ENCODE measurements at regions not wholly inside any gene's neighbourhood (a gene's known extent, or its start where the extent isn't known, plus 50 kb on each side); places are given as distances from the start of the nearest gene placed in this dataset.

DNA sequence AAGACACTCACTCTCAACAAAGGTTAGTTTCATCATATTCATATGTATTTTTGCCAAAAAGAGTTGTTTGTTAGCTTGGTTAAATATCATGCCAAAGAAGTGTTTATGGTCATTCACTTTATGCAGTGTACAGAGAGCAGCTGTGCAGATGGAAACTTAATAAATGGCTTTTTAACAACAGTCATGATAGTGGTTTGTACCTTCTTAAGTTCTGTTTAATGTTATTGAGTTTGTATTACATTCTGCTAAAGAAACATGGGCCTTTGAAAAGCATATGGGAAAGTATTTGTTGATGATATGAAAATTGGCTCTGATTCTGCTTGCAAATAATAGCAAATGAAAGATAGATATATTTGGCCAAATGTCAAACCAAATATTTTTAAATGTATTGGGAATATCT lies 607.3 kb downstream of the NCAM2 start:
- DNase-seq (ENCODE audit: low read depth, low spot score), result no peak

DNA sequence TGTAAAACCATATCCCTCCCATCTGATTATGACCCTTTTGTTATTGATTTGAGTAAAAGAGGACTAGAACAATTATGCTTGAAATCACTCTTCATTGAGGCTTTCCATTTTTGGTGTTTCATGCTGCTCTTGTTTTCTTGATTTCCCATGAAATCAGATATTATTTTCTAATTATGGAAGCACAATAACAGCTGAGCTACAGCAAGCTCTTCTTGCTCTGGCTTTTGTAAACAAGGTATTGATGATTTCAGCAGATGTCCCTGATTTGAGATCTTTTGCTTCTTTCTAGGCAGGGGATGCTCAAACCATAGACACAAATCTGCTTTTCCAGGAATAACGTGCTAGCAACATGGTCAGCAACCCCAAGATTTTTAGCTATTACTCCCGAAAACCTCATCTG lies 607.8 kb downstream of the NCAM2 start:
- DNase-seq (ENCODE audit: low read depth, low spot score), result no peak
- no peak overlapping the region for H3K4me3 ChIP-seq (ENCODE audit: low read length)

More for the DNA sequence above, 607.3 kb downstream of the NCAM2 start:
- no peak overlapping the region for H3K4me3 ChIP-seq (ENCODE audit: low read length)

DNA sequence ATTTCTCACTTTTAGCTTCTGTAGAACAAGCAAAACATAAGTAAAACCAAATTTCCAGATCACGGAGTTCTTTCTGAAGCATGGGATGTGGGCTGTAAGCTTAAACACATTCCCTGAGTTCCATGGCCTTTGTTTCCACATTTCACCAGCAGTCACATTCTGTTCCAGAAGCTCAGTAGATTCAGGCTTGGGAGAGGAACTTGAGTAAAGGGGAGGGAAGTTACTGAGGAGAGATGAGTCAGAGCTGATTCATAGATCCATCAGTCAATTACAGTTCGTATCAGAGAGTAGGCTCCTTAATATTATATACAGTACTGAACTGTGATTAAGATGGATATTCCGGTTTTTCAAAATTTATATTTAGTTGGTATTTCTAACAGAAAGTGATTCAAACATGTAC lies 614.3 kb downstream of the NCAM2 start:
- DNase-seq (ENCODE audit: low read depth, low spot score), result no peak
- H3K4me3 ChIP-seq (ENCODE audit: low read length), result no peak overlapping the region

DNA sequence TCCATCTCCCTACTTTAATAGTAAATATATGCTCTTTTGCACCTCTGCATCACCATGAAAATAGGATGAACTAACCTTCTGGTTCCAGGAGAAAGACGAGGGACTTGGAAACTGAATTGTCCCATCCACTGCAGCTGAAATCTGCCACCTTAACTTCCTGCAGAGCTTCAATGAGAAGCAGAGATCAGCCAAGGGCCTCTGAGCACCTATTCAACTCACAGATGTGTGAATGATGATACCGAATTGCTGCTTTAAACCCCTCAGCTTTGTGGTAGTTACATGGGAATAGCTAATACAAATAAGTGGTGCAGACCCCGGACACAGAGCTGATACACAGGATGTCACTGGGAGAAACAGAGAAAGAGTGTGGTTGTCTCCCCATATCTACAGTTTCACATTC lies 616.8 kb downstream of the NCAM2 start:
- DNase-seq (ENCODE audit: low read depth, low spot score), result no peak
- no peak overlapping the region for H3K4me3 ChIP-seq (ENCODE audit: low read length)

DNA sequence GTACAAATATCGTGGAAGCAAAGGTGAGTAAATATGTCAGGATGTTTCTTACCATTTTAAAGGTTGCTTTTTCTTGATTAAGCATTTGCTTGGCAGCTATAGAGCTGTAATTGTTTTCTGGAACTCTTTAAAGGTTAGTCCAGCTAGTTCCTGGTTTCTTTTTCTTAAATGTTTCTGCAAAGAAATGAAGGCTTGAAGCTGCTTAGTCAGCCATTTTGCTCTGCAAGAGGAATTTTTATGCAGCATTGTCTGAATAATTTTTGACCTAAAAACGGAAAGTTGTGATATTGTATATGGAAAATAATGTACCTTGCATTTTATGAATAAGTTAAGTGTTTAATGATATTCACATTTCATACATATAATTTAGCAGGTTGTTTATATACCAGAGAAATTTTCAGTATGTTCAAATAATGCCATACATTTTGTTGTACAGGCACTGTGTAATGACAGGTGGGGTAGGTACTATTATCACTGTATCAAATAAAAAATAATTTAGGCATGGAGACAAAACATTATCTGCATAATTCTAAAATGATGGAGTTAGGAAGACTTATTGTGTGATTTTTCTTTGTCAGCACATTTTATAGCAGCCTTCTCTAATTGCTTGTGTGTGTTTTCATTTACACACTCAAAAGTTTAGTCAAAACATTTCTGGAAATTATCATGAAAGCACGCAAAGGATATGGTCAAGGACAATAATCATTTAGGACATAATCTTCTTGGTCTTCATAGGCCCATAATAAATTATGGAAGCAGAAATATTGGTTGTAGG lies 624.4 kb downstream of the NCAM2 start:
- no peak overlapping the region for H3K4me3 ChIP-seq (ENCODE audit: low read length)
- no peak for DNase-seq (ENCODE audit: low read depth, low spot score)

DNA sequence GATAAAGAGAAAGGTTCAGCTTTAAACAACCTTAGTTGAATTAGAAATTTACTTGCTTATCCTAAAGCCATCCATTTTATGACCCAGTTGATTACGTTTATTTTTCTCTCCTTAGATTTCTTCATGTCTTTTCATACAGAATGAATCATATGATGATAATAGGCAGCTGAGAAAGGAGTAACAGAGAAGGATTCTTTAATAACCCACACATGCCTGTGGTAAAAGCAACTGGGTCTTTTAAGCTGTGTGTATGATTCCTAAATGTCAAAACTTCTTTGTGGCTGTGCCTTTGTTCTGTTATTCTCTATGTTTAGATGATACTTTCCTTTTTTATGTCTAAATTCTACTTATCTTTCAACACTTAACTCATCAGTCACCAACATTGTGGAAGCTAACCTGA lies 626.5 kb downstream of the NCAM2 start:
- no peak for DNase-seq (ENCODE audit: low read depth, low spot score)
- H3K4me3 ChIP-seq (ENCODE audit: low read length), result no peak overlapping the region

DNA sequence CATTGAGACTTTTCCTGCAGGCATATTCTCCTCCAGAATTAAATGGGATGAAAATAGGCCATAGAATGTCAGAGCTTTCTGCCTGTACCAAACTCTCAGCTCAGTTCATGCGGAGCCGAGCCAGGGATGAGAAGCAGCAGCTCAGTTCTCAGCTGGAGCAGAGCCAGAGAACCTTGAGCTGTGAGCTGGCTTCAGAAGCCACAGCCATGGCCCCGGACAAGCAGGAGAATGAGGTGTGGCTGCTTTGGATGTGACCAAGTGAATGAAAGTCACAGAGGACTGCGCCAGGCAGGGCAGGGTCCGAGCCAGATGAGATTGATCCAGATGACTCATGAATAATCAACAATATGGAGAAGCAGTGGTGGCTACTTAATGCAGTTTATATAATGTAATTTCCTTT lies 633.8 kb downstream of the NCAM2 start:
- H3K4me3 ChIP-seq (ENCODE audit: low read length), result no peak overlapping the region
- DNase-seq (ENCODE audit: low read depth, low spot score), result no peak

DNA sequence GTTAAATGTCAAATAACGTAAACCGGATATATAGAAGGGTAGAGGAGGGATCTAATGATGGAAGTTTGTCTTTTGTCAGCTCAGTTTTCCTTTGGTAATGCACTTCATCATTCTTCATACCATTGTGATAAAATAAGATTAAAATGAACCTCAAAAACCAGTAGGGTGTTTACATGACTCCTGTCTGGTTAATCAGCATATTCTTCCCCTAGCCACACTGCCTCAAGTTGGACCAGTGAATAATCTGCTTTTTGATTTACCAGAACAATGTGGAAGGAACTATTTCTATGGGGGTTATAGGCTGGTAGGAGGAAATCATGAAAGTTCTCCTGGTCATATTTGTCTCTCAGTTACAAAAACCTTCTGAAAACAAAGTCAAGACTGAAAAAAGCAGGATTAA lies 634.7 kb downstream of the NCAM2 start:
- DNase-seq (ENCODE audit: low read depth, low spot score), result no peak
- no peak overlapping the region for H3K4me3 ChIP-seq (ENCODE audit: low read length)

DNA sequence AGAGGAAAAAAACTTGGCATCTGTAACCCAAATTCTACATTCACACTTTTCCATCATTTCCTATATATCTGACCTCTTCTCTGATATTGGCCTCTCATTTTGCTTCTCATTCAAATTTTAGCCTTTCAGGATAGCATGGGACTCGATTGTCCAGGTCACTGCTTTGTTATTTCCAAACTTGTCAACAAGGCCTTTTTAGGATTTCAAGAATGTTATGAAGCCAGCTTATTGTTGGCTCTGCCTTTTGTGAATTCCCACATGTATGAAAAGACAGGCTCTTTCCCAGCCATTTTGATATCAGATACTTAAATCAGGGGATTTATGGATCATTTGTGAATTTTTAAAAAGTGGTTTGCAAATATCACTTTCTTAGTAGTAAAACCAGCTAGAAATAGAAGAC lies 663.5 kb downstream of the NCAM2 start:
- DNase-seq (ENCODE audit: low read depth, low spot score), result no peak
- no peak overlapping the region for H3K4me3 ChIP-seq (ENCODE audit: low read length)

DNA sequence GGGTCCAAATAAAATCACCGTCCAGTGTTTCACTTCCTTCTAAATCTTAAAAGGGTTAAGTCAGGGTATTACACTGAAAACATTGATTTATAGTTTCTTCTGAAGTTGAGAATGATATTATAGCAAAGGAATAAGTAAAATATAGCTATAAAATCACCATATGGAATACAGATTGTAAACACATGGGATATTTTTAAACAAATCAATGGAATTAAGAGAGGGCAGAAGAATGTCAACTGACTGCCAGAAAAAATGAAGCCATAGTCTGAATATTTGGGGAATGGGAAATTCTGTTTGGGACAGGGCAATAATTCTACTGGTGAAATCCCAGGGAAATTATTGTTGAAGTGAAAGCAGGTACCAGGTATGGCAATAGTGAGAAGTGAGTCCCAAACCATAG lies 664.6 kb downstream of the NCAM2 start:
- no peak overlapping the region for H3K4me3 ChIP-seq (ENCODE audit: low read length)
- no peak for DNase-seq (ENCODE audit: low read depth, low spot score)

DNA sequence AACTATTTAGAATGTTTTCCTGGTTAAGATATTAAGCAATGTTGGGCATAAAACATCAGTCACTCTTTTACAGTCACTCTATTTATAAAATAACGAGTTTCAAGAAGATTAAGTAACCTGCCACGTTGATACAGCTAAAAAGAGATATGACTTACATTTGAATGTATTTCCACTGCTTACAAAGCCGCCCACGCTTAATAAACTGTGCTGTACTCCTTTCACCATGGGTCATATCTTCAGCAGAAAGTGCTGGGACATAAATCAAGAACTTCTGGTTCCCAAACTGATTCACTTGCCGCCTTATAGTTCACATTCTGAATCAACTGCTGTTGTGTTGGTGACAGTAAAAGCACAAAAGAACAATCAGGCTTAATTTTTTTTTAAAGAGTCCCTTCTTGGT lies 666.7 kb downstream of the NCAM2 start:
- no peak for DNase-seq (ENCODE audit: low read depth, low spot score)

DNA sequence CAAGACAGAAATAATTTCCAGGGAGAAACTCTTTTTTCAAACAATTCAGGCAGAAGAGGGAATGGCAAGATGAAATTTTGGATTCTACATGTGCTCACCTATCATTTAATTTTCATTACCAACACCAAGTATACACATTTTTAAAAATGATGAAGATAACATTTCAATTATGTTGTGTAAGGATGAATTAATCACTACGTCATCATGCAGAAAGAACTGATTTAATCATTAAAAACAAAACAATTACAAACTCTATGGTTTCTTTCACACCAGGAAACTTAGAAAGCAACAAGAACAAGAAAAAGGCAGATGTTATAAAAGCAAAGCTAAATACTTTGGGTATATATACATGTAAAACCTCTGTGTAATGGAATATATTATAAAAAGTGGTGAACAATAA lies 668.5 kb downstream of the NCAM2 start:
- H3K4me3 ChIP-seq (ENCODE audit: low read length), result no peak overlapping the region
- DNase-seq (ENCODE audit: low read depth, low spot score), result no peak

More for the DNA sequence above, 666.7 kb downstream of the NCAM2 start:
- no peak overlapping the region for H3K4me3 ChIP-seq (ENCODE audit: low read length)

DNA sequence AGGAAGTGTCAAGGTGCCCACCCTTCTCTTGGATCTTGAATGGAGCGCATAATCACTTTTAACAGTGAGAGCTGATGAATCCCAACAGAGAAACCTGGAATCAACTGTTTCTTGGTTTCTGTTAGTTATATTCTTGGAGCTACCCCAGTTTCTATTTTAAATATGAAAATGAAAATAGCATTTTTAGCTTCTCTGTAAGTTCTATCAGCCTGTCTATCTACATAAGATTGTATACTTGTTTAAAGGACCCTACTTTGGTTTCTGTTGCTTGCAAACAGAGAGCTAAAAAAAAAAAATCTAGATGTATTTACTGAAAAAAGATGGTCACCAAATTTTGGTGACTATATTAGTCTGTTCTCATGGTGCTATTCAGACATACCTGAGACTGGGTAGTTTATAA lies 670.0 kb downstream of the NCAM2 start:
- H3K4me3 ChIP-seq (ENCODE audit: low read length), result no peak overlapping the region
- no peak for DNase-seq (ENCODE audit: low read depth, low spot score)

DNA sequence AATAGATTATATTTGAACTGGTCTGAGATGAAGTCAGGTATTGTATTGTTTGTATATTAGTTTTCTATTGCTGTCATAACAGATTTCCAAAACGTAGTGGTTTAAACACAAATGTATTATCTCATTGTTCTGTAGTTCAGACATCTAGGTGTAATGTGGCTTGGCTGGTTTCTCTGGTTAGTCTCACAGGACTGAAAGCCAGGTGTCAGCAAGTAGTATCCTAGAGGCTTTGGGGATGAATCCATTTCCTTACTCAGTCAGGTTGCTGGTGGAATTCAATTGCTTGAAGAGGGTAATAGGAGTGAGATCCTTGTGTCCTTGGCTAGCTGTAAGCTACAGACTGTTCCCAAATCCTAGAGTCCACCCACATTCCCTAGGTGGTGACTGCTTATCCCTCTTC lies 675.8 kb downstream of the NCAM2 start:
- no peak for DNase-seq (ENCODE audit: low read depth, low spot score)
- no peak overlapping the region for H3K4me3 ChIP-seq (ENCODE audit: low read length)

DNA sequence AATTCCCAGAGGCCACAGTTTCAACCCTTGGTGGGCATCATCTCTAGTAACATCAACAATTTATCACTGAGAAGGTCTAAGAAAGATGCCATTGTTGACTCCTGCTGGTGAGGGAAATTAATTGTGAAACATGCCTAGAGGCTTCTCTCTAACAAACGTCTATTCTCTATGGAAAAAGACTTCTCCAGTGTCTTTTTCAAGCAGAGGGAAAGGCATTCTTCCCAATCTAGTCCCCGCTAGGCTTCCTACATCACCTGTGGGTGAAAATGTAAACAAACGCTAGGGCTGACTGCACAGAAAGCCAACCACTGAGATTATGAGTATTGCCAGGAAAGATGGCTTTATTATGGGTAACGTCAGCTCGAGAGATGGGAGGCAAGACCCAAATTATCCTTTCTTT lies 677.4 kb downstream of the NCAM2 start:
- no peak for DNase-seq (ENCODE audit: low read depth, low spot score)
- H3K4me3 ChIP-seq (ENCODE audit: low read length), result no peak overlapping the region

DNA sequence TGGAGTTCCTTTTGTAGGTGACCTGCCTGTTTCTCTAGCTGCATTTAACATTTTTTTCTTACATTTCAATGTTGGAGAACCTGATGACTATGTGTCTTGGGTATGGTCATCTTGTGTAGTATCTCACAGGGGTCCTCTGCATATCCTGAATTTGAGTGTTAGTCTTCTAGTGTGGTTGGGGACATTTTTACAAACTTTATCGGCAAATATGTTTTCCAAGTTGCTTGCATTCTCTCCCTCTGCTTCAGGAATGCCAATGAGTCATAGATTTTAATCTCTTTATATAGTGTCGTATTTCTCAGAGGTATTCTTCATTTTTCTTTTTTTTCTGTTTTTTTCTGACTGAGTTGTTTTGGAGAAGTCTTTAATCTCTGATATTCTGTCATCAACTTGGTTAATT lies 684.0 kb downstream of the NCAM2 start:
- H3K4me3 ChIP-seq (ENCODE audit: low read length), result no peak overlapping the region
- DNase-seq (ENCODE audit: low read depth, low spot score), result no peak

DNA sequence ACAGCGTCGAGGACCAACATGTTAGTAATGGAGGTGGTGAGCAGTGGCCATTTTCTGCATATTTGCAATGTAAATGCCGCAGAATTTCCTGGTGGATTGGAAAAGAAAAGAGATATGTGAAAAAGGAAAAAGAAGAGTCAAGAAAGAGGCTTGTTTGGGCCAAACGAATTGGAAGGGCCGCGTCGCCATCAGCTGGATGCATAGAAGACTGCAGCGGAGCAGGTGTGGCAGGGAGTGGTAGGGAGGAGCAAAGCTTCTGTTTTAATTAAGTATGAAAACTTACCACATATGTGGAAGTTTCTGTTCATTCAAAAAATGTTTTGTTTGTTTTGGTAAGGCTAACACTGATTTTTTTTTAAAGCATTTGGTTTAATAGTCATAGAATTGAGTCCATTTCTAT lies 690.7 kb downstream of the NCAM2 start:
- DNase-seq (ENCODE audit: low read depth, low spot score), result no peak
- no peak overlapping the region for H3K4me3 ChIP-seq (ENCODE audit: low read length)

DNA sequence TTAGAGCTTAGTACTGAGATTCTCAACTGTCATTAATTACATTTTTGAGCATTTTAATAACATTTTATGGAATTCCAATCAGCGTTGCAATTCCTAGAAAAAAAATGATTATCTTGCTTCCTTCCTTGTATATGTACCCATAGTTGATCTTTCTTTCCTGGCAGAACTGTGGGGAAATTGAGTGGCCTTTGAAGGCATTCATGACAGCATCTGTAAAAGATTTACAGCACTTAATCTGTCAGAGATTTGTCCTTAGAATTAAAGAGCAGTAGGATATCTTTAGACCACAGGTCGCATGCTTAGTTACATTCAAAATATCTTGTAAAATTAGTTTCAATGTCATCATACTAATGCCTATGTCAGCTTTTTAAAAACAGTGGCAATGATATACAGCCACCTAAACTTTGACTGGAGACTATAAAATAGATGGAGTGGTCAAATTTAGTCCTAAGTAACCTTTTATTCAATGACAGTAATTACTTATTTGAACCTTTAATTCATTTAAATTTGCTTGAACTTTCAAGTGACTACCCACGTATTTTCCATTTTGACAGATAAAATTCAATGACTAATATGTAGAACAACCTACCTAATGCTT lies 692.0 kb downstream of the NCAM2 start:
- H3K4me3 ChIP-seq (ENCODE audit: low read length), result no peak overlapping the region
- DNase-seq (ENCODE audit: low read depth, low spot score), result no peak

DNA sequence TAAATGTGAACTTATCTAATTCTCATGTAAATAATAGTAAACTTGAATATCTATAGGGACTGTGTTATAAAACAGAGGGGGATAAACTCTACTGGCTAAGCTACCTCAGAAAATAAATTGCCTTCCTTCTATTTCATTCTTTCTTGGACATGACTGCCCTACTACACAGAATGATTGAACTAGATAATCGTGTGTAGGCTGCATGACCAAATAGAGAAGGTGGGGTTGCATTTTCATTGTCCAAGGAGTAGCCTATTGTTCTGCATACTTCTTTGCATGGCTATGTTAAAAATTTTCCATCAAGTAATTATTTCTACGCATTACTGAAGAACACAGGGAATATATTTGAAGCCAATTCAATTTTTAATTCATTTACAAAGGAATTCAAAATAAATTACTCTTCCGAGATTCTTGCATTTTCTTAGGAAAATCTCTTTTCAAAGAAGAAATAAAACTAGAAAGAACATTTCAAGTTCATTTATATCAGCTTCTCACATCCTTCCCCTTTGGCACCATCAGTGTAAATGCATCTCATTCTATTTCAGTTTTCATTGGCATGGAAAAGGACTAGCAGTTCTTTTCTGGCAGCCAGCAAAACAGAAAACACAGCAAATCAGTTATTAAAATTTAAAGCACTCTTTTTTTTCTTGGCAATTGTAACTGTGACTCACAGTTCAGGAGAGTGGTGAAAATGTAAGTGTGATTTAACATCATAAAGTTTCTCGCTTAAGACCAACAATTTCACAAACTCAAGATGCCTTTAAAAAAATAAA lies 714.7 kb downstream of the NCAM2 start:
- no peak overlapping the region for H3K4me3 ChIP-seq (ENCODE audit: low read length)
- no peak for DNase-seq (ENCODE audit: low read depth, low spot score)

DNA sequence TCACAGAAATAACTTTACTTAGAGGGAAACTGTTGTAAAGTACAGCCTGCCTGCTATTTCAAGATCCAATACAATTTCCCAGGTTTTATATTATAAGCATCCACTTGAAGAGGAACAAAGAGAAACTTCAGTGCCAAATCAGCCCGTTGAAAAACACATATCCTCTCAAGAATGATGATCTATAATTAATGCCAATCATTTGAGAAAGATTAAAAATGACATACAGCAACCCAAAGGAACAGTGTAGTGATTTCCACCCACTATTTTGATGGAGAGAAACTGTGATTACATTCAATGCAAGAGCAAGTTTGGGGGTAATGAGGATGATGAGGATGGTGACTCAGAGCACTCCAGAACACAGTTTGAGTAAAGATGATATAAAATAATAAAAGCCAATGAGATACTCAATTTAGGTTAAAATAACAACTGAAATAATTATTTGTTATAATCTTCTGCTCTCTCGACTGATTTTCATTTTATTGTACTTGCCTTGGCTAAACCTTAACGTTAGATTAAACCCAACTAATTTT lies 715.5 kb downstream of the NCAM2 start:
- no peak for DNase-seq (ENCODE audit: low read depth, low spot score)
- no peak overlapping the region for H3K4me3 ChIP-seq (ENCODE audit: low read length)

Data from Jurkat, Clone E6-1 (cell line).